ENCODE measurements at regions not wholly inside any gene's neighbourhood (a gene's known extent, or its start where the extent isn't known, plus 50 kb on each side); places are given as distances from the start of the nearest gene placed in this dataset.
"Not testable (repeated sequence)": the region's sequence is repeated elsewhere in the genome, so short reads cannot be mapped to it uniquely, and the experiment has no call there.

DNA sequence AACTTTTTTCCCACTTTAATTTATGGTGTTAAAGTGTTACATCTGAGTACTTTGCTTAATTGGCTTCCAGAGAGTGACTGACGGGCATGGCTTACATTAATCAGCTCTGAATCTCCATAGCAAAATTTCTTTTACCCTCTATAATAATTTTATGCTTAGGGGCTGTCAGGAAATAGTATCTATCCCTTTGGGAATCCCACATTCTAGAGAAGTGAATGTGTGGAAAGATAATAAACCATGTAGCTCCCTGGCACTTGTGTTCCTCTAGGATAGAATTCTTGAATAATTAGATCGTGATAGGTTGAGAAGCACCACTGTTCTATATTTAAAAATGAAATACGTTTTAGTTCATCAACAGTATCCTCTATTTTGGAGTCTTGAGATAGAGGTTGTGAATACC, 89.6 kb downstream of the DNAJB9 start:
- no peak for DNase-seq (ENCODE audit: low read depth)
- TF ChIP-seq, protein P1, sequence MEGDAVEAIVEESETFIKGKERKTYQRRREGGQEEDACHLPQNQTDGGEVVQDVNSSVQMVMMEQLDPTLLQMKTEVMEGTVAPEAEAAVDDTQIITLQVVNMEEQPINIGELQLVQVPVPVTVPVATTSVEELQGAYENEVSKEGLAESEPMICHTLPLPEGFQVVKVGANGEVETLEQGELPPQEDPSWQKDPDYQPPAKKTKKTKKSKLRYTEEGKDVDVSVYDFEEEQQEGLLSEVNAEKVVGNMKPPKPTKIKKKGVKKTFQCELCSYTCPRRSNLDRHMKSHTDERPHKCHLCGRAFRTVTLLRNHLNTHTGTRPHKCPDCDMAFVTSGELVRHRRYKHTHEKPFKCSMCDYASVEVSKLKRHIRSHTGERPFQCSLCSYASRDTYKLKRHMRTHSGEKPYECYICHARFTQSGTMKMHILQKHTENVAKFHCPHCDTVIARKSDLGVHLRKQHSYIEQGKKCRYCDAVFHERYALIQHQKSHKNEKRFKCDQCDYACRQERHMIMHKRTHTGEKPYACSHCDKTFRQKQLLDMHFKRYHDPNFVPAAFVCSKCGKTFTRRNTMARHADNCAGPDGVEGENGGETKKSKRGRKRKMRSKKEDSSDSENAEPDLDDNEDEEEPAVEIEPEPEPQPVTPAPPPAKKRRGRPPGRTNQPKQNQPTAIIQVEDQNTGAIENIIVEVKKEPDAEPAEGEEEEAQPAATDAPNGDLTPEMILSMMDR (conservative IDR thresholded peaks at IDR 0.05; ENCODE audit: low read depth, low read length), result no peak
- H3K4me3 ChIP-seq (ENCODE audit: low read depth, low read length), result no peak overlapping the region

DNA sequence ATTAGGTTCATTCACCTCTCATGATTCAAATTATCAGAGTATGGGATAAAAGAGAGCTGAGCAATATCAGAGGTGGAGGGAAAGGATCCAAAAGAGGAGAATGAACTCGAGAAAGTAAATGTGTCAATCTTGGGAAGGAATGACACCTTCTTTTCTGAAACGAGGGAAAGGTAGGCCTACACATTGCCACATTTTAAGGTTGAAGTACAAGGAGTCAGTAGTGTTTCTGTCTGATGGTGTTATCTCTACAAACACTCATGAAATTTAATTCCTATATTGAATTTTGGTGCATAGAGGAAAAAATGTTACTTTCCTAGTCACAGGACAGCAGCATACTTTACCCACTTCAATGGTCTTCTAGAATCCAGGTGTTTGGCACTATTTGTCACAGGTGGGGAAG, 90.2 kb downstream of the DNAJB9 start:
- TF ChIP-seq, protein P1 (conservative IDR thresholded peaks at IDR 0.05; ENCODE audit: low read depth, low read length), result no peak
- DNase-seq (ENCODE audit: low read depth), result no peak
- no peak overlapping the region for H3K4me3 ChIP-seq (ENCODE audit: low read depth, low read length)

DNA sequence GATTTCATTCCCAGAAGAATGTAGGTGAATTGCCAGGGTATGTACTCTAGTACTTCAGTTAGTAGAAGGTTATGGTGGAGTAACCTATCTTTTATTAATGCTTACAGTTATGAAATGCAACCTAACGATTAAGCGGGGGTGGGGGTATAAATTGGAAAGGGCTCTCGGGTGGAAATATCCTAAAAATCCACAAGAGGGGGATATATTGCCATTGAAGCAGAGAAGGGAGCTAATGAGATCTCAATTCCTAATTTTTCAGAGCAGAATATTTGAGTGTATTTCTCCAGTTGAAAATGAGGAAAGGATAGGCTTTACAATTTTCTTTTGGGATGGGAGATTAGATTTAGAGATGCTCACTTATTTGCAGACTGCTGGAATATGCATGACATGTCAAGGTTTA, 90.8 kb downstream of the DNAJB9 start:
- TF ChIP-seq, protein P1 (conservative IDR thresholded peaks at IDR 0.05; ENCODE audit: low read depth, low read length), result peak; percentile 49
- no peak overlapping the region for H3K4me3 ChIP-seq (ENCODE audit: low read depth, low read length)
- peak; percentile 34 for DNase-seq (ENCODE audit: low read depth)

DNA sequence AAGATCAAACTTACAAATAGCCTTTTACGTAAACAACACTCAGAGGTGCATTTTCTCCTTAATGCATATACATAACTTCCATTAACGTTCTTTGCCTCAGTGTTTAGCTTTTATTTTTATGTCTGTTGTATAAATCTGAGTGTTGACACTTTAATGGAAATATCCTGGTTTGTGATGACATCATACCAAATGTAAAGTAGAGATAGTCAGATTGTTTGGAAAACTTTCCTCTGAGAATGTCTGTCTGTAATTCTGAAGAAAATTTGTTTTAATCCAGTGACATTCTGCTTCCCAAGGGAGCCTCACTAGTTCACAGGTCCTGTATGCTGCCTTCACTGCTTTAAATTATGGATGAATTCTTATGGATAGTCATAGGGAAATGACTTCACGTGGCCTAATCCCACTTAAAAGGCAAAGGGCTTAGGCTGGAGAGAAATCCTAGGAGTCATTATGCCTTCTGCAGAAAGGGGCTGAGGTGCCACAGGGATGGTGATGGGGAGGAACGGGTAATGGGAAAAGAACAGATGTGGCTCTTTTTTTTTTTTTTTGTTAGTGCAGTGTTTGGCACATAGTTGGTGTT, 93.2 kb downstream of the DNAJB9 start:
- TF ChIP-seq, protein P1 (conservative IDR thresholded peaks at IDR 0.05; ENCODE audit: low read depth, low read length), result no peak
- DNase-seq (ENCODE audit: low read depth), result no peak
- H3K4me3 ChIP-seq (ENCODE audit: low read depth, low read length), result no peak overlapping the region

DNA sequence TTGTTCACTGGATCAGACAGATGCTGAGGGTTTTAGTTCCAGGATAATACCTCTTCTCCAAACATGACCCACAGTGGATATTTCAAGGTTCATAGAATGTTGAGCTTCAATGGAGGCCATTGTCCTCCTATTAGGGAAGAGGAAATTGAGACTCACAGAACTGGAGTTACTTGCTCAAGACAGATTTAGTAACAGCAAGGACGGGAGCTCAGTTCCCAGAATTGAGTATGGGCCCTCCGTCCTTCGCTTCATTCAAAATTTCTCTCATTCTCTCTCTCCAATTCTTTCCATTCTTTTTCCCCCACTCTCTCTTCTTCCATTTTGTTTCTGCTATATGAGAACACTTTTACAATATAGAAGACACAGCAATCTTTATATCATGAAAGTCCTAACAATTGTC, 94.0 kb downstream of the DNAJB9 start:
- no peak for DNase-seq (ENCODE audit: low read depth)
- TF ChIP-seq, protein P1 (conservative IDR thresholded peaks at IDR 0.05; ENCODE audit: low read depth, low read length), result no peak
- no peak overlapping the region for H3K4me3 ChIP-seq (ENCODE audit: low read depth, low read length)

DNA sequence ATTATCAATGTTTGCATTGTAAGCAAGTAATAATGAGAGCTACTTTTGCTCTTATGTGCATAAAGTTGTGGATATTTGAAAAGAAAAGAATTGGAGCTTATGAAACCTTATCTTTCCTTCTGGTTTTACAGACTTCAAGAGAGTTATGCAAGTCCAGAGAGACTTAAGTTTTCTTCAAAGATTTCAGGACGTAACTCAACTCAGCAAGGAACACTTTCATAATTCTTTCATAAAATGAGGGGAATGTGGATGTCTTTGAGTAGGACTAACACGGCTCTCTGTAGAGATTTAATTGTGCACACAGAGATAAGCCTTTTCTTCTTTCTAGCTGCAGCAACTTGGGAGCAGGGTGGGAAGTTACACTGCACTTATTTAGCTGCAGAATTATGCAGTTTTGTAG, 97.5 kb downstream of the DNAJB9 start:
- TF ChIP-seq, protein P1 (conservative IDR thresholded peaks at IDR 0.05; ENCODE audit: low read depth, low read length), result no peak
- DNase-seq (ENCODE audit: low read depth), result no peak
- no peak overlapping the region for H3K4me3 ChIP-seq (ENCODE audit: low read depth, low read length)

DNA sequence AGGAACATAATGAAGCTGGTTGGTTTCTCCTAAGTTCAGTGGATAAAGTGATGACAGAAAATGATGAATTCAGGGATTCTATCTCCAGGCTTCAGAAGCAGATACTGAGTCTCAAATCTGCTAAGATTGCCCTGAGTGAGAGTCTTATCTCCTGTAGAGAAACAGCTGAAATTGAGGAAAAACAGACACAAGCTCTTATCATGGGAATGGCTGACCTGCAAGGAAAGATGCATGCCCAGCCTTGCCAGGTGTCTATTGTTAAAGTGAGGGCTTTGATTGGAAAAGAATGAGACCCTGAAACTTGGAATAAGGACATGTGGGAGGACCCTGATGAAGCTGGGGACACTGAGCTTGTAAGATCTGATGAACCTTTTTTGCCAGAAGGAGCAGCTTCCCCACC, 100.3 kb downstream of the DNAJB9 start:
- no peak overlapping the region for H3K4me3 ChIP-seq (ENCODE audit: low read depth, low read length)
- DNase-seq (ENCODE audit: low read depth), result no peak
- TF ChIP-seq, protein P1 (conservative IDR thresholded peaks at IDR 0.05; ENCODE audit: low read depth, low read length), result no peak

DNA sequence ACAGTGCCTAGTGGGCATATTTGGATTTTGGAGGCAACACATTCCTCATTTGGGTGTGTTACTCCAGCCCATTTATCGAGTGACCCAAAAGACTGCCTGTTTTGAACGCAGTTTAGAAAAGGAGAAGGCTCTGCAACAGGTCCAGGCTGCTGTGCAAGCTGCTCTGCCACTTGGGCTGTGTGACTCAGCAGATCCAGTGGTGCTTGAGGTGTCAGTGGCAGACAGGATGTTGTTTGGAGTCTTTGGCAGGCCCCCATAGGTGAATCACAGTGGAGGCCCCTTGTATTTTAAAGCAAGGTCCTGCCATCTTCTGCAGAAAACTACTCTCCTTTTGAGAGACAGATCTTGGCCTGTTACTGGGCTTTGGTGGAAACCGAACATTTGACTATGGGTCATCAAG, 104.0 kb downstream of the DNAJB9 start:
- not testable (repeated sequence) for DNase-seq (ENCODE audit: low read depth); H3K4me3 ChIP-seq (ENCODE audit: low read depth, low read length)
